ENCODE measurements at regions not wholly inside any gene's neighbourhood (a gene's known extent, or its start where the extent isn't known, plus 50 kb on each side); places are given as distances from the start of the nearest gene placed in this dataset.

DNA sequence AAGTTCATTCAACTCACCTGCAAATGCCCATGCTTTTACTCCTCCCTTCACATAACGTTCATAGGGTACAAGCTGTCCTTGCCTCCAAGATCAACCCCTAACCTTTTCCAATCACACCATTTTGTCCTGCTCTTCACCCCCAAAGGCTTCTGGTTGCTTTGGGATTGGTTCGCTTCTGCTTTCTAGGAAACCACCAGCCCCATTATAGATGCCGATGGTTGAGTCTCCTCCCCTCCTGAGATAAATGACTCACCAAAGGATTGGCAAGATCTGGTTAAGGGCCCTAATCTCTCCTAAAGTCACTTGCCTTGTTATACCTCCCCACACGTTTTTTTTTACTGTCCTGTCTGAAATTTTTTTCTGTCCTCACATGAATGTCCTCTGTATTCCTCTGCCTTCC lies 311.4 kb downstream of the HACE1 start:
- TF ChIP-seq, protein P1, sequence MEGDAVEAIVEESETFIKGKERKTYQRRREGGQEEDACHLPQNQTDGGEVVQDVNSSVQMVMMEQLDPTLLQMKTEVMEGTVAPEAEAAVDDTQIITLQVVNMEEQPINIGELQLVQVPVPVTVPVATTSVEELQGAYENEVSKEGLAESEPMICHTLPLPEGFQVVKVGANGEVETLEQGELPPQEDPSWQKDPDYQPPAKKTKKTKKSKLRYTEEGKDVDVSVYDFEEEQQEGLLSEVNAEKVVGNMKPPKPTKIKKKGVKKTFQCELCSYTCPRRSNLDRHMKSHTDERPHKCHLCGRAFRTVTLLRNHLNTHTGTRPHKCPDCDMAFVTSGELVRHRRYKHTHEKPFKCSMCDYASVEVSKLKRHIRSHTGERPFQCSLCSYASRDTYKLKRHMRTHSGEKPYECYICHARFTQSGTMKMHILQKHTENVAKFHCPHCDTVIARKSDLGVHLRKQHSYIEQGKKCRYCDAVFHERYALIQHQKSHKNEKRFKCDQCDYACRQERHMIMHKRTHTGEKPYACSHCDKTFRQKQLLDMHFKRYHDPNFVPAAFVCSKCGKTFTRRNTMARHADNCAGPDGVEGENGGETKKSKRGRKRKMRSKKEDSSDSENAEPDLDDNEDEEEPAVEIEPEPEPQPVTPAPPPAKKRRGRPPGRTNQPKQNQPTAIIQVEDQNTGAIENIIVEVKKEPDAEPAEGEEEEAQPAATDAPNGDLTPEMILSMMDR (IDR thresholded peaks at IDR 0.05; ENCODE audit: extremely low read depth, missing control alignments) = no peak
- no peak for DNase-seq (ENCODE audit: low spot score)

DNA sequence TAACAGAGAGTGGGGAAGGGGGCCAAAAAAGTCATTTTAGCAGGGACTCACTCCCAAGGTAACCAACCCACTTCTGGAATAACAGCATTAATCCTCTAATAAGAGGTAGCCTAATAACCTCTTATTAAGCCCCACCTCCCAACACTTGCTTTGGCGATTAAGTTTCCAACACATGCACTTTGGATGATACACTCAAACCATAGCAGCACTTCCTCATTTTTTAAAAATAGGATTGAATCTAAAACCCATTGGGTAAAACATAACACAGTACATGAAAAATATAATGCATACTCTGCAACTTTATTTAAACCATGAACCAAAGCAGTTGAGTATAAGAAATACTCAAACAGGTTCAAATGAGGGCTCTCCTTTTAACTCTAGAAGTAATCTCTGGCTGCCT lies 318.3 kb downstream of the HACE1 start:
- no peak for DNase-seq (ENCODE audit: low spot score)
- TF ChIP-seq, protein P1 (IDR thresholded peaks at IDR 0.05; ENCODE audit: extremely low read depth, missing control alignments) = no peak

- no peak for DNase-seq (ENCODE audit: low spot score)
- TF ChIP-seq, protein P1 (IDR thresholded peaks at IDR 0.05; ENCODE audit: extremely low read depth, missing control alignments) = no peak
Measured at GRCh38 chr6:104540743-104541142, 319.0 kb downstream of the HACE1 start.

- TF ChIP-seq, protein P1 (IDR thresholded peaks at IDR 0.05; ENCODE audit: extremely low read depth, missing control alignments) = no peak
- no peak for DNase-seq (ENCODE audit: low spot score)
Measured at GRCh38 chr6:104539173-104539572, 320.5 kb downstream of the HACE1 start.

- no peak for DNase-seq (ENCODE audit: low spot score)
- TF ChIP-seq, protein P1 (IDR thresholded peaks at IDR 0.05; ENCODE audit: extremely low read depth, missing control alignments) = no peak
Measured at GRCh38 chr6:104537872-104538271, 321.8 kb downstream of the HACE1 start.

- DNase-seq (ENCODE audit: low spot score) = no peak
Measured at GRCh38 chr6:104537180-104537579, 322.5 kb downstream of the HACE1 start.

GRCh38 chr6:104532462-104532861 lies 327.3 kb downstream of the HACE1 start:
- no peak for DNase-seq (ENCODE audit: low spot score)
- TF ChIP-seq, protein P1 (IDR thresholded peaks at IDR 0.05; ENCODE audit: extremely low read depth, missing control alignments) = no peak

More at GRCh38 chr6:104537180-104537579, 322.5 kb downstream of the HACE1 start:
- TF ChIP-seq, protein P1 (IDR thresholded peaks at IDR 0.05; ENCODE audit: extremely low read depth, missing control alignments) = no peak
